ENCODE measurements at regions not wholly inside any gene's neighbourhood (a gene's known extent, or its start where the extent isn't known, plus 50 kb on each side); places are given as distances from the start of the nearest gene placed in this dataset.

- TF ChIP-seq YY1 (IDR thresholded peaks at IDR 0.05; ENCODE audit: insufficient read depth, insufficient read length) (no peak), SUZ12 (IDR thresholded peaks at IDR 0.05; ENCODE audit: extremely low read depth, insufficient read depth, insufficient read length) (no peak)
Observed at GRCh38 chr5:99835791-99836190, 699.4 kb upstream of the FAM174A start.
